ENCODE measurements at regions not wholly inside any gene's neighbourhood (a gene's known extent, or its start where the extent isn't known, plus 50 kb on each side); places are given as distances from the start of the nearest gene placed in this dataset.

DNA sequence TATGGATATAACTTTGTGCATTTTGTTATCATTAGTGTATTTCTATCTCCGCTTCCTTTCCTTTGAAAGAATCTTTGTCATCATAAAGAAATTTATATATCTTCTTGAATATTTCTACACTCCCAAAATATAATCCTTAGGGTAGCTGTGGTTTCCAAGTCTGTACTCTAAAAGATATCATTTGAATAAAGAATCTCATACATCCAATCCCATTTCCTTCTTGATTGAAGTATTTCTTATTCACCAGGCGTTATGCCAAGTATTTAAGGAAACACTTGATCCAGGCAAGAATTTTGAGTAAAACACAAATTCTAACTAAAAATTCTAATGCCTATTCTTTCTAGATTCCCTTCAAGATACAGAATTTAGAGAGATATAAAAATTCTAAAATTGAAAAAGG is 821.8 kb downstream of the GALC start:
- Mint-ChIP-seq H3K9me3 (peaks cover 9% of the 10 kb centered on the region), H3K4me1 (ENCODE audit: low read depth) (no peaks in the 10 kb centered on the region), H3K27me3 (no peaks in the 10 kb centered on the region), H3K4me3 (no peak overlapping the region), H3K36me3 (no peaks in the 10 kb centered on the region), H3K27ac (no peak overlapping the region)
- ChIA-PET POLR2A (no interaction called here), CTCF (no interaction called here)
- intact Hi-C loops (cut with micrococcal nuclease), result no loop called here
- no peak for DNase-seq

DNA sequence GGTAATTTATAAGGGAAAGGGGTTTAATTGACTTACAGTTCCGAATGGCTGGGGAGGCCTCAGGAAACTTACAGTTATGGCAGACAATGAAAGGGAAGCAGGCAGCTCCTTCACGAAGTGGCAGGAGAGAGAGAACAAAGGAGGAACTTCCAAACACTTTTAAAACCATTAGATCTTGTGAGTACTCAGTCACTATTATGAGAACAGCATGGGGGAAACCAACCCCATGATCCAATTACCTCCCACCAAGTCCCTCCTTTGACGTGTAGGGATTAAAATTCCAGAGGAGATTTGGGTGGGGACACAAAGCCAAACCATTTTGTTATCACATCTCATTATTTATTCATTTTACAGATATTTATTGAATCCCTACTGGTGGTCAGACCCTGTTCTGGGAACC is 822.8 kb downstream of the GALC start:
- H3K27me3 Mint-ChIP-seq, result no peaks in the 10 kb centered on the region
- intact Hi-C loops (cut with micrococcal nuclease), result no loop called here
- H3K9me3 Mint-ChIP-seq, result peaks cover 9% of the 10 kb centered on the region
- ChIA-PET CTCF (no interaction called here), POLR2A (no interaction called here)
- no peak for DNase-seq
- no peaks in the 10 kb centered on the region for H3K36me3 Mint-ChIP-seq
- H3K4me1 Mint-ChIP-seq (ENCODE audit: low read depth), result no peaks in the 10 kb centered on the region
- no peak overlapping the region for H3K27ac Mint-ChIP-seq
- H3K4me3 Mint-ChIP-seq, result no peak overlapping the region

DNA sequence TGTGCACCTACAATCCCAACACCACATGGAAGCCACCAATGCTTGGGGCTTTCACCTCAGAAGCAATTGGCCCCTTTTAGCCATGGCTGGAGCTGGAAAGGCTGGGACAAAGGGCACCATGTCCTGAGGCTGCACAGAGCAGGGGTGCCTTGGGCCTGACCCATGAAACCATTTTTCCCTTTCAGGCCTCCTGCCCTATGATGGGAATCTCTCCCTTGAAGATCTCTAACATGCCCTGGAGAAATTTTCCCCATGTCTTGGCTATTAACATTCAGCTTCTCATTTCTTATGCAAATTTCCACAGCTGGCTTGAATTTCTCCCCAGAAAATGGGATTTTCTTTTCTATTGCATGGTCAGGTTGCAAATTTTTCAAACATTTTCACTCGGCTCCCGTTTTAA is 823.6 kb downstream of the GALC start:
- H3K27ac Mint-ChIP-seq, result no peak overlapping the region
- ChIA-PET CTCF (no interaction called here), POLR2A (no interaction called here)
- H3K27me3 Mint-ChIP-seq, result no peaks in the 10 kb centered on the region
- peaks cover 9% of the 10 kb centered on the region for H3K9me3 Mint-ChIP-seq
- no peak overlapping the region for H3K4me3 Mint-ChIP-seq
- no peaks in the 10 kb centered on the region for H3K36me3 Mint-ChIP-seq
- no peaks in the 10 kb centered on the region for H3K4me1 Mint-ChIP-seq (ENCODE audit: low read depth)
- intact Hi-C loops (cut with micrococcal nuclease), result no loop called here
- no peak for DNase-seq

DNA sequence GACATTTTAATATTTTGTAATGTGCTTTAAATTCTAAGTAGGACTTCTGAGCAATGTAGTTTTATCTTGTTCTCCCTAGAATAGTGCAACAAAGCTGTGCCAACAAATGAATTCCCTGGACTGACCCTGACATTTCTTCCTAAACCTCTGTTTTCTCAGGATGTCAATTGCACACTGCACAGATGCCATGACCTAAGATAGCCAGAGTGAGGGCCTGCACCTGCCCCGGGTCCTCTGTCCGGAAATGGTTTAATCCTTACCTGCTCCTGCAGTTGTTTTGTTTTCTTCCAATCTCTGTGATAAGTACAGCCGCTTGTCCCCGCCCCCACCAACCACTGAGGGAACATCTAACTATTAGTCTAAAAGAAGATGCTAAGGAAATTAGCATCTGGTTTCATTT is 831.5 kb downstream of the GALC start:
- ChIA-PET CTCF (no interaction called here), POLR2A (no interaction called here)
- Mint-ChIP-seq H3K4me3 (no peak overlapping the region), H3K27ac (no peak overlapping the region), H3K27me3 (no peaks in the 10 kb centered on the region), H3K4me1 (ENCODE audit: low read depth) (no peaks in the 10 kb centered on the region), H3K9me3 (peaks cover 11% of the 10 kb centered on the region), H3K36me3 (no peaks in the 10 kb centered on the region)
- no peak for DNase-seq
- intact Hi-C loops (cut with micrococcal nuclease), result no loop called here

DNA sequence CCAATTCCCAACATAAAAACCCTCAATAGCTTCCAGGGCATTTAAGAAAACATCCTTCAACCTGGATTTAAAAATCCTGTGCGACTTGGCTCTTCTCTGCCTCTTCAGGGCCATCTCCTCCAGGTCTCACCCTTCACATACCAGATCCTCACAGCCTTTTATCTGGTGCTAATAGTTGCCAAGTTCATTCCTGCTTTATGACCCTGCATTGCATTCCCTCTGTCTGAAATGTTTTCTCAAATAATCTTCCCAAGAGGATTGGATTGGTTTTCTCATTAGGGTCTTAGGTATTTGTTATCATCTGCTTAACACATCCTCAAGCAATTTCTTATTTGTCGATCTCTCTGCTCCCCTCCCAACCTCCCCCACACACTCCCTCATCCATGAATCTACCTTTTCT is 832.0 kb downstream of the GALC start:
- H3K4me1 Mint-ChIP-seq (ENCODE audit: low read depth), result no peaks in the 10 kb centered on the region
- H3K27ac Mint-ChIP-seq, result no peak overlapping the region
- DNase-seq, result no peak
- intact Hi-C loops (cut with micrococcal nuclease), result no loop called here
- no peaks in the 10 kb centered on the region for H3K36me3 Mint-ChIP-seq
- no peaks in the 10 kb centered on the region for H3K27me3 Mint-ChIP-seq
- ChIA-PET POLR2A (no interaction called here), CTCF (no interaction called here)
- H3K9me3 Mint-ChIP-seq, result peaks cover 11% of the 10 kb centered on the region
- no peak overlapping the region for H3K4me3 Mint-ChIP-seq

DNA sequence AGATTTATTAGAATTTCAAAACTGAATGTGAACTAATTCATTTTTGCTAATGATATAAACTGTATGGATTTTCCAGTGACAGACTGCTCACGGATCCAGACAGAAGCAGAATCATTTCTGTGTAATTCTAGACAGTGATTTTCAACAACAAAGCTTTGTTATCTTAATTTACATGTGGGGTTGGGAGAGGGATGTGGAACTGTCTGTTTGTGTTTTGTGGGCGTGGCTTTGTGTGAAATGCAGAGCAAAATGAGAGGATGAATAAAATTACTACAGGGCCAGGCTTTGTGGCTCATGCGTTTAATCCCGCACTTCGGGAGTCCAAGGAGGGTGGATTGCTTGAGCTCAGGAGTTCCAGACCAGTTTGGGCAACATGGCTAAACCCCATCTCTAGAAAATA is 834.7 kb downstream of the GALC start:
- peaks cover 10% of the 10 kb centered on the region for H3K9me3 Mint-ChIP-seq
- no peaks in the 10 kb centered on the region for H3K27me3 Mint-ChIP-seq
- H3K4me3 Mint-ChIP-seq, result no peak overlapping the region
- no peaks in the 10 kb centered on the region for H3K4me1 Mint-ChIP-seq (ENCODE audit: low read depth)
- ChIA-PET POLR2A (no interaction called here), CTCF (no interaction called here)
- H3K27ac Mint-ChIP-seq, result no peak overlapping the region
- H3K36me3 Mint-ChIP-seq, result no peaks in the 10 kb centered on the region
- no peak for DNase-seq
- intact Hi-C loops (cut with micrococcal nuclease), result no loop called here

DNA sequence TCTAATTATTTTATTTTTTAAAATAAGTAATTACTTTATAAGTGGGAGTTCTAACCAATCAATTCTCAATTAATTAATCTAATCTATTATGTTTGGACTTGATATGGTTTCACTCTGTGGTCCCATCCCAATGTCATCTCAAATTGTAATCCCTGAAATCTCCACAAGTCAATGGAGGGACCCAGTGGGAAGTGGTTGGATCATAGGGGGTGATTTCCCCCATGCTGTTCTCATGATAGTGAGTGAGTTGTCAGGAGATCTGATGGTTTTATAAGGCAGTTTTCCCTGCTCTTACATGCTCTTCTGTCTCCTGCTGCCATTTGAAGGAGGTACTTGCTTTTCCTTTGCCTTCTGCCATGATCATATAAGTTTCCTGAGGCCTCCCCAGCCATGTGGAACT is 836.1 kb downstream of the GALC start:
- CTCF ChIA-PET, result no interaction called here
- no peaks in the 10 kb centered on the region for H3K4me1 Mint-ChIP-seq (ENCODE audit: low read depth)
- intact Hi-C loops (cut with micrococcal nuclease), result no loop called here
- no peak overlapping the region for H3K27ac Mint-ChIP-seq
- H3K9me3 Mint-ChIP-seq, result peaks cover 11% of the 10 kb centered on the region
- no peaks in the 10 kb centered on the region for H3K36me3 Mint-ChIP-seq
- no peak overlapping the region for H3K4me3 Mint-ChIP-seq
- POLR2A ChIA-PET, result no interaction called here
- no peak for DNase-seq
- no peaks in the 10 kb centered on the region for H3K27me3 Mint-ChIP-seq

DNA sequence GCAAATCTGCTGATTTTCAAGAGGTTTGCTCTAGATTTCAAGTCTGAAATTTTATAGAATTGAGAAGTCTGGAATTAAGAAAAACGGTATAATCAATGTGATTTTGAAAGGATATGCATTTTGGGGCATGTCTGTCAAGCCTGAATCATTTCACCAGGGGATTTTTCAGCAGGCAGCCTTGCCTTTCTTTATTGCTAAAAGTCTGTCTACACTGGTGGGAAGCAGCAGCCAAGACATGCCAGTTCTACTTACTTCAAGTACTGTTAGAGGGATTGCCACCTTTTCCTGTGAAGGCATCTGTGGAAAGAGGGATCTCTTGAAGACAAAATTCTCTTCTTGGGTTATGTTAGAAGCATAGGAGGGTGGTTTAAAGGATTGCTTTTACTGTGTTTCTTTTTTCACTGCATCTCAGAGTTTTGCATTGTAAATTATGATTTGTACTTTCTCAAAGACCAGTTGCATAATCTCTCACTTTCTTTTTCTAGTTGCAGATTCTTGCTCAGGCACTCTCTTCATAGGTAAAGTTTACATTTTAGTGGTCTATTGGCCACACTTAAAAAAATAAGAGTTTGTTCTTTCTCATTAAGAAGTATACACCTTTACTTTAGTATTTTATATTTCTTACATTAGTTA is 837.0 kb downstream of the GALC start:
- Mint-ChIP-seq H3K27ac (no peak overlapping the region), H3K27me3 (no peaks in the 10 kb centered on the region), H3K9me3 (peaks cover 14% of the 10 kb centered on the region), H3K4me3 (no peak overlapping the region), H3K4me1 (ENCODE audit: low read depth) (no peaks in the 10 kb centered on the region), H3K36me3 (no peaks in the 10 kb centered on the region)
- ChIA-PET CTCF (no interaction called here), POLR2A (no interaction called here)
- DNase-seq, result no peak
- intact Hi-C loops (cut with micrococcal nuclease), result no loop called here

DNA sequence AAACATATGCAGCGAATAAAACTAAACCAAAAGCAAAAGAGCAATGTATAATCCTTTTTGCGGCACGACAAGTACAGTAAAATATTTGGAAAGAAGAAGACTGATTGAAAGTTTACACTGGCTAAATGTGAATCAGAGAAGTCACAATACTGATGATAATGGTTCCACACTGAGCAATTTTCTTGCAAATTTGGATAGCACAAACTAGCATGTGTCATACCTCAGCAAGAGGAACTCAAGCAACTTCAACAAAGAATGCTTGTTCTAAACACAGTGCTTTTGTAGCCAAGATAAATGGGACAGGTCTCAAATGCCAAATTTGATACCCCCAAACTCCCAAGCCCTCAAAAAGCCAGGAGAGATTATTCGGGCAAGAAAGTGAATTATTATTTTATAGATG is 839.1 kb downstream of the GALC start:
- no peak overlapping the region for H3K4me3 Mint-ChIP-seq
- ChIA-PET CTCF (no interaction called here), POLR2A (no interaction called here)
- peaks cover 11% of the 10 kb centered on the region for H3K9me3 Mint-ChIP-seq
- DNase-seq, result no peak
- no peaks in the 10 kb centered on the region for H3K36me3 Mint-ChIP-seq
- intact Hi-C loops (cut with micrococcal nuclease), result no loop called here
- H3K27me3 Mint-ChIP-seq, result no peaks in the 10 kb centered on the region
- H3K4me1 Mint-ChIP-seq (ENCODE audit: low read depth), result no peaks in the 10 kb centered on the region
- H3K27ac Mint-ChIP-seq, result no peak overlapping the region

DNA sequence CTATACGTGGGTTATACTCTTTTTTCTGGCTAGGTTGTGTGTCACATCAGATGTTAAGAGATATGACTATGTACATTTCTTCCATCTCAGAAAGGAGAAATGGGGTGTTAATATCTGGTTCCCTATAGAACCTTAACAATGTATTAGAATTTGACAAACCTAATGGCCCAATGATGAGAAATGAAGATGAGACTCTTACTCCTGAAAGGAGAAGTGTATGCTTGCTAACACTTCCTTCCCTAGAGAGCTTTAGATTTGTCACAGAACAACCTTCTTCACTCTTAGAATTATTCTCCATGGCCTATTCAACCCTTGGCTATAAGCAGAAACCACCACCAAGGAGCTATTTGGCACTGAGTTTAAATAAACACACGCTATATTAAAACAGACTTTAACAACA is 839.6 kb downstream of the GALC start:
- POLR2A ChIA-PET, result no interaction called here
- no peaks in the 10 kb centered on the region for H3K27me3 Mint-ChIP-seq
- intact Hi-C loops (cut with micrococcal nuclease), result no loop called here

DNA sequence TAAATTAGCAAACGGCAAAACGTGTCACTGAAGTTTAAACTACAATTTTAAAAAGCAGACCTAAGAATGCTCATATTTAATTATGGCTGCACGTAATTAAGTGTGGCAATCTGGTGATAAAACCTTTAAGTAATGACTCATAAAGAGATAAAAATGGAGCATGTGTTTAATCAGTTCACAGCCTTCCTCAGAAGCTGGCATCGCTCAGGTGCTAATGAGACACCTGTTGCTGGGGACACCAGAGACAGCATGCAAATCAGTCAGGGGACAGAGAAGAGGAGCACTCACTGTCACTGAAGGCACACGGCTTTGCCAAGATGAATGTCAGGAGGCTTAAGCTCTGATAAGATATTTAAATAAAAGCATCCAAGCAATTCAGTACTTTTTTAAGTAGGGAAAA is 840.3 kb downstream of the GALC start:
- intact Hi-C loops (cut with micrococcal nuclease), result no loop called here
- ChIA-PET CTCF (no interaction called here), POLR2A (no interaction called here)
- Mint-ChIP-seq H3K9me3 (peaks cover 8% of the 10 kb centered on the region), H3K4me3 (no peak overlapping the region), H3K4me1 (ENCODE audit: low read depth) (no peaks in the 10 kb centered on the region), H3K36me3 (no peaks in the 10 kb centered on the region), H3K27me3 (no peaks in the 10 kb centered on the region), H3K27ac (no peak overlapping the region)
- DNase-seq, result no peak

More for the DNA sequence above, 839.6 kb downstream of the GALC start:
- CTCF ChIA-PET, result no interaction called here
- Mint-ChIP-seq H3K27ac (no peak overlapping the region), H3K4me1 (ENCODE audit: low read depth) (no peaks in the 10 kb centered on the region), H3K36me3 (no peaks in the 10 kb centered on the region), H3K9me3 (peaks cover 11% of the 10 kb centered on the region), H3K4me3 (no peak overlapping the region)
- no peak for DNase-seq

DNA sequence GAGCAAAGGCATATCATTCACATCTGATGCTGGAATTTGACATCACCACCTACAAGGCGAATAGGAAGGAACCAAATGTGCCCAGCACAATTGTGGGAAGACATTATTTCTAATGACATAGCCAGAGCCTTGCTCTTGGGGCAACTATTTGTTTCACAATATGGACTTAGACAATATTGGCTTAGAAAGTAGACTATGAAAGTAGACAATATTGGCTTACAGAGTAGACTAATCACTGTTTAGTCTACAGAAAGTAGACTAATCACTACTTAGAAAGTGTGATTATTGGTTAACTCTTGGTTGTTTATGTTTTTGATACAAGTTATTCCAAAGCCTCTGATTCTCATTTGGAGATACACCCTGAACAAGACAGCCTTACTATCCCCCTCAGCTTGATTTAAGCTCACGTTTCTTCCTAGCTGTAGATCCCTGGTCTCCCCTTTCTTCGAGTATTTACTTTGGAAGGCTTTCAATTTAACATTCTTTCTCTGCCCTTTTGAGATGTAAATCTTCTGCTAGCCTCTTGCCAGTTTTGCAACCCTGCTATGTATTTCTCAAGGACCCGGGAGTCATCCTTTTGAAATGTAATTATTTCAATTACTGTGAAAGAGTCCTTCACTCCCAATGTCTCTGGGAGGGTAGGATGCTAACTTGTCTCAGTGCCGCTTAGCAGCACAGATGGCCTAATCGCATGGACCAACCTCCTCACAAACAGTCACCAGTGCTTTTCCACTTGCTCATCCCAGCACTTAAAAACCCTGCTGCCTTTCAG is 843.2 kb downstream of the GALC start:
- ChIA-PET CTCF (no interaction called here), POLR2A (no interaction called here)
- intact Hi-C loops (cut with micrococcal nuclease), result no loop called here
- Mint-ChIP-seq H3K4me3 (no peak overlapping the region), H3K4me1 (ENCODE audit: low read depth) (no peaks in the 10 kb centered on the region), H3K27me3 (no peaks in the 10 kb centered on the region), H3K9me3 (peaks cover 14% of the 10 kb centered on the region), H3K27ac (no peak overlapping the region), H3K36me3 (no peaks in the 10 kb centered on the region)
- no peak for DNase-seq

DNA sequence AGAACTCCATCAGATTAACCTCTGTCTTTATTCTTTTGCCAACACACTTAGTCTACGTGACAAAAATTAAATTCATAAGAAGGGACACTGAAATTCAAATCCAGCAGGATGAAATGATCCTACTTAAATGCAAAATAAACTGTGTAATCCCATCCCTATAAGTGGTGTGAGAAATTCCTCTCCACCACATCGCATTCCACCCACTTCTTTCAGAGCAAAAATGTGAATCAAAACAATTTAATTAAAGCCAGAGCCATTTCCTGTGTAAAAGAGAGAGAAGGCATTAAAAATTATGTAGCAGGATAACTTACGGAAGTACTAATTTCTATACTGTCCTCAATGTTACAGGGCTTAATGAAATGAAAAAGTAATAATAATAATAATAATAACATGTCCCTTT is 844.3 kb downstream of the GALC start:
- no peaks in the 10 kb centered on the region for H3K4me1 Mint-ChIP-seq (ENCODE audit: low read depth)
- no peaks in the 10 kb centered on the region for H3K36me3 Mint-ChIP-seq
- H3K9me3 Mint-ChIP-seq, result peaks cover 12% of the 10 kb centered on the region
- CTCF ChIA-PET, result no interaction called here
- H3K27ac Mint-ChIP-seq, result no peak overlapping the region
- H3K27me3 Mint-ChIP-seq, result no peaks in the 10 kb centered on the region
- intact Hi-C loops (cut with micrococcal nuclease), result no loop called here
- no peak for DNase-seq
- POLR2A ChIA-PET, result no interaction called here
- no peak overlapping the region for H3K4me3 Mint-ChIP-seq
